Naive thymus-derived CD4-positive, alpha-beta T cell (primary cell): ENCODE measurements at regions not wholly inside any gene's neighbourhood (a gene's known extent, or its start where the extent isn't known, plus 50 kb on each side); places are given as distances from the start of the nearest gene placed in this dataset.

Experiments used
- ATAC-seq: fragments of 150-1000 bp; cut with Tn5 transposase; 2 replicates; pipeline ENCODE4 v1.10.0; 2021; ENCODE audit warnings: mild to moderate bottlenecking, moderate library complexity
- CTCF ChIA-PET: fragments of 350-600 bp; sonication (Branson Sonifier 250); formaldehyde crosslinking; loops from one replicate; lab custom pipeline; 2021; ENCODE audit warnings: antibody characterized with exemption; lab: Charles Lee
- POLR2A ChIA-PET: fragments of 350-600 bp; sonication (Branson Sonifier 250); formaldehyde crosslinking; loops from one replicate; lab custom pipeline; 2021; ENCODE audit warnings: antibody characterized with exemption, inconsistent platforms; lab: Charles Lee
- DNase-seq, 9 donors: peaks; one replicate each; pipeline versions ENCODE4 v3.0.0 to v3.0.0-alpha.2; 2020 to 2022; ENCODE audit warnings: mixed read lengths in 1 of 9
- H3K27ac ChIP-seq: one replicate; pipeline ENCODE4 v1.7.0; 2013; ENCODE audit warnings: mild to moderate bottlenecking, low read depth, low read length, moderate library complexity
- H3K27me3 ChIP-seq, 2 donors: one replicate each; pipeline ENCODE4 v1.7.0; 2013; ENCODE audit warnings: low read length in 2 of 2, mild to moderate bottlenecking in 2 of 2, moderate library complexity in 2 of 2; ENCODE audit not compliant: control insufficient read depth in 2 of 2, insufficient read depth in 2 of 2
- H3K36me3 ChIP-seq, 3 experiments: 1 replicate in 2 of 3; 2 replicates in 1 of 3; pipeline ENCODE4 v1.7.0; 2013; ENCODE audit warnings: low read length in 3 of 3, mild to moderate bottlenecking in 3 of 3, moderate library complexity in 1 of 3; ENCODE audit not compliant: insufficient read depth in 3 of 3, control insufficient read depth in 2 of 3
- H3K4me1 ChIP-seq, 2 donors: one replicate each; pipeline ENCODE4 v1.7.0; 2013; ENCODE audit warnings: low read length in 2 of 2, mild to moderate bottlenecking in 2 of 2, moderate library complexity in 1 of 2; ENCODE audit not compliant: control insufficient read depth in 2 of 2, insufficient read depth in 2 of 2
- H3K4me3 ChIP-seq: 2 replicates; pipeline ENCODE4 v1.7.0; 2013; ENCODE audit warnings: mild to moderate bottlenecking, low read length
- H3K9me3 ChIP-seq, 3 experiments: 1 replicate in 2 of 3; 2 replicates in 1 of 3; pipeline ENCODE4 v1.7.0; 2013; ENCODE audit warnings: low read length in 3 of 3; ENCODE audit not compliant: control insufficient read depth in 2 of 3
- H3K27ac Mint-ChIP-seq, 9 donors: one replicate each; pipeline ENCODE4 v1.8.0; 2020 to 2022; ENCODE audit warnings: mixed read lengths in 9 of 9, mild to moderate bottlenecking in 8 of 9, moderate library complexity in 5 of 9, inconsistent platforms in 2 of 9
- H3K27me3 Mint-ChIP-seq, 5 donors: one replicate each; pipeline ENCODE4 v1.8.0; 2021 to 2022; ENCODE audit warnings: mixed read lengths in 5 of 5, mild to moderate bottlenecking in 1 of 5
- H3K36me3 Mint-ChIP-seq, 5 donors: one replicate each; pipeline ENCODE4 v1.8.0; 2020 to 2022; ENCODE audit warnings: mixed read lengths in 5 of 5, mild to moderate bottlenecking in 3 of 5, inconsistent platforms in 1 of 5
- H3K4me1 Mint-ChIP-seq, 7 donors: one replicate each; pipeline ENCODE4 v1.8.0; 2020 to 2022; ENCODE audit warnings: mixed read lengths in 7 of 7, mild to moderate bottlenecking in 3 of 7, inconsistent platforms in 1 of 7
- H3K4me3 Mint-ChIP-seq, 10 donors: one replicate each; pipeline ENCODE4 v1.8.0; 2020 to 2022; ENCODE audit warnings: mild to moderate bottlenecking in 10 of 10, mixed read lengths in 10 of 10, moderate library complexity in 6 of 10, inconsistent platforms in 2 of 10
- H3K9me3 Mint-ChIP-seq, 11 donors: one replicate each; pipeline ENCODE4 v1.8.0; 2020 to 2022; ENCODE audit warnings: mixed read lengths in 11 of 11, mild to moderate bottlenecking in 4 of 11, inconsistent platforms in 1 of 11, moderate library complexity in 1 of 11
- intact Hi-C, 2 donors: fragments of 100-400 bp; cut with micrococcal nuclease; formaldehyde crosslinking; loops; one replicate each; pipeline ENCODE4 v1.15.1; 2023

- peaks cover 0 to 10% (median 0%) of the 10 kb centered on the region in 11 donors for H3K9me3 Mint-ChIP-seq
- H3K36me3 ChIP-seq, result no peaks in the 10 kb centered on the region
- peaks cover 0 to 15% (median 0%) of the 10 kb centered on the region in 5 donors for H3K27me3 Mint-ChIP-seq
- no peaks in the 10 kb centered on the region for H3K4me1 ChIP-seq
- peaks cover 0 to 4% (median 0%) of the 10 kb centered on the region in 5 donors for H3K36me3 Mint-ChIP-seq
- CTCF ChIA-PET, result no interaction called here
- ATAC-seq (no peak), DNase-seq (no peak)
- no peaks in the 10 kb centered on the region for H3K27me3 ChIP-seq
- H3K27ac ChIP-seq, result no peak overlapping the region
- H3K9me3 ChIP-seq, result no peaks in the 10 kb centered on the region
- intact Hi-C loops, result no loop called here
- H3K4me1 Mint-ChIP-seq, result peaks cover 0 to 7% (median 0%) of the 10 kb centered on the region in 7 donors
- no peak overlapping the region for H3K27ac Mint-ChIP-seq
- H3K4me3 Mint-ChIP-seq, result no peak overlapping the region
- POLR2A ChIA-PET, result no interaction called here
- no peak overlapping the region for H3K4me3 ChIP-seq
Measured at GRCh38 chr9:20082831-20083230, 294.0 kb upstream of the SLC24A2 start.

GRCh38 chr9:20082406-20082805 is 293.6 kb upstream of the SLC24A2 start:
- CTCF ChIA-PET, result no interaction called here
- DNase-seq, result no peak
- POLR2A ChIA-PET, result no interaction called here
- Mint-ChIP-seq H3K27ac (no peak overlapping the region), H3K4me3 (no peak overlapping the region), H3K9me3 (peaks cover 0 to 10% (median 0%) of the 10 kb centered on the region in 11 donors), H3K36me3 (peaks cover 0 to 2% (median 0%) of the 10 kb centered on the region in 5 donors), H3K4me1 (peaks cover 0 to 7% (median 0%) of the 10 kb centered on the region in 7 donors), H3K27me3 (peaks cover 0 to 18% (median 0%) of the 10 kb centered on the region in 5 donors)
- Histone ChIP-seq H3K27ac (no peak overlapping the region), H3K4me1 (no peaks in the 10 kb centered on the region), H3K9me3 (no peaks in the 10 kb centered on the region), H3K27me3 (no peaks in the 10 kb centered on the region), H3K36me3 (no peaks in the 10 kb centered on the region), H3K4me3 (no peak overlapping the region)
- ATAC-seq, result no peak
- intact Hi-C loops, result no loop called here

DNA sequence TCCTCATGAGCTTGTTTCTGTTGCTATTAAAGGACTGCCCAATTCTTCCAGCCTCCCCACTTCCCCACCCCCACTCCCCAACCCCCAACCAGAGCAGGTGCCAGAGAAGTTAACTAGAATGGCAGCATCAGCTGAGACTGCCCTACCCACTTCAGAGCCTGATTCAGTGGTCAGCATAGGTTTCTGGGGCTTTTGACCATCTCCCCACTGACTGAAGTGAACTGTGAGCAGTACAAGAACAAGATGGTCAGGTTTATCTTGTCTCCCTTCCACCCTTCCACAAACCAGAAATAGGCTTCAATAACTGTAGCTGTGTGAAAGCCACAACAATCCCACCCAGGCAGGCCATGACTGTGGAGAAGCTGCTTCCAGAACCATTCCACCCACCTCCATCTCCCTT is 289.4 kb upstream of the SLC24A2 start:
- Histone ChIP-seq H3K9me3 (no peaks in the 10 kb centered on the region), H3K4me3 (no peak overlapping the region), H3K27ac (no peak overlapping the region), H3K27me3 (no peaks in the 10 kb centered on the region), H3K4me1 (no peaks in the 10 kb centered on the region), H3K36me3 (no peaks in the 10 kb centered on the region)
- H3K4me1 Mint-ChIP-seq, result peaks cover 0 to 2% (median 0%) of the 10 kb centered on the region in 7 donors
- DNase-seq (no peak), ATAC-seq (no peak)
- H3K36me3 Mint-ChIP-seq, result peaks cover 0 to 2% (median 0%) of the 10 kb centered on the region in 5 donors
- ChIA-PET POLR2A (interaction anchor here (0.6 kb wide), 1 partner anchor 9 kb away, joined by 3 read pairs; no protein-coding TSS in a partner anchor), CTCF (interaction anchor here (0.6 kb wide), 1 partner anchor 1428 kb away, joined by 4 read pairs; no protein-coding TSS in a partner anchor)
- H3K27ac Mint-ChIP-seq, result no peak overlapping the region
- peaks cover 0 to 16% (median 0%) of the 10 kb centered on the region in 5 donors for H3K27me3 Mint-ChIP-seq
- intact Hi-C loops, result no loop called here
- H3K4me3 Mint-ChIP-seq, result no peak overlapping the region
- H3K9me3 Mint-ChIP-seq, result peaks cover 0 to 10% (median 1%) of the 10 kb centered on the region in 11 donors

DNA sequence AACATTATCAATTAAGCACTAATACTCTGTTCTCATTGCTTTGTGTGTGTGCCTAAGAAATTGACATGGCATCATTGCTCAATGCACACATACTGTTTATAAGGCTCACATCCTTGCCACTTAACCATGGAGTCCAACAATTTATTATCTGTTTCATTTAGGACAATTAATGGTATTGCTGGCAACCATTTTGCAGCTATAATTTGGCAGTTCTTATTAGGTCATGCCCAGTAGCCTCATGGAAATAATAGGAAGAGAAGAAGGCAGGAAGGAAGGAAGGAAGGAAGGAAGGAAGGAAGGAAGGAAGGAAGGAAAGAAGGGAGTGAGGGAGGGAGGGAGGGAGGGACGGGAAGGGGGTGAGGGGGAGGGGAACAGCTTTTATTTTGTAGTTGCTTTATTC is 285.5 kb upstream of the SLC24A2 start:
- ChIA-PET POLR2A (no interaction called here), CTCF (no interaction called here)
- Mint-ChIP-seq H3K4me1 (peaks cover 0 to 2% (median 0%) of the 10 kb centered on the region in 7 donors), H3K36me3 (no peaks in the 10 kb centered on the region), H3K27me3 (peaks cover 0 to 14% (median 0%) of the 10 kb centered on the region in 5 donors), H3K9me3 (peaks cover 0 to 6% (median 0%) of the 10 kb centered on the region in 11 donors), H3K27ac (no peak overlapping the region), H3K4me3 (no peak overlapping the region)
- H3K4me3 ChIP-seq, result no peak overlapping the region
- no peaks in the 10 kb centered on the region for H3K27me3 ChIP-seq
- H3K27ac ChIP-seq, result no peak overlapping the region
- DNase-seq (no peak), ATAC-seq (no peak)
- no peaks in the 10 kb centered on the region for H3K4me1 ChIP-seq
- no peaks in the 10 kb centered on the region for H3K9me3 ChIP-seq
- H3K36me3 ChIP-seq, result no peaks in the 10 kb centered on the region
- intact Hi-C loops, result no loop called here

DNA sequence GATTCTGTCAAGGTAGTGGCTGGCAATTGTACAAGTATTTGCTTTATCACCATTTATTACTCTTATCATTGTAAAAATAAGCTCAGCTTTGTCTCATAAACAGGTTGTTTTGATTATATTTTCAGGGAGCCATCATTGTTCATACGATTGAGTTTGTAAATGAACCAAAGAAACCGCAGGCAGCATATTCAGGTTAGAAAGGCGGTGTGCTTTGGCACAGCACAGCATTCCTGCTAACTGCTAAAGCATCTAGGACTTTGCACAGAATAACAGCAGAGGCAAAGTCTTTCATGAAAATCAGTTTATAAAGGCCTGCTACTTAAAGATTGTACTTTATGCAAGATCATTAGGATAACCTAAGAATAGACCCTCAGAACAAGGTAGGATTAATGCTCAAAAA is 281.5 kb upstream of the SLC24A2 start:
- Histone ChIP-seq H3K27me3 (no peaks in the 10 kb centered on the region), H3K27ac (no peak overlapping the region), H3K4me1 (no peaks in the 10 kb centered on the region), H3K36me3 (no peaks in the 10 kb centered on the region), H3K9me3 (no peaks in the 10 kb centered on the region), H3K4me3 (no peak overlapping the region)
- intact Hi-C loops, result no loop called here
- POLR2A ChIA-PET, result no interaction called here
- Mint-ChIP-seq H3K27ac (no peak overlapping the region), H3K4me1 (peaks cover 4 to 21% (median 12%) of the 10 kb centered on the region in 7 donors), H3K4me3 (no peak overlapping the region), H3K36me3 (peaks cover 0 to 3% (median 0%) of the 10 kb centered on the region in 5 donors), H3K9me3 (peaks cover 0 to 8% (median 0%) of the 10 kb centered on the region in 11 donors), H3K27me3 (peaks cover 0 to 12% (median 0%) of the 10 kb centered on the region in 5 donors)
- no peak for DNase-seq
- no peak for ATAC-seq
- CTCF ChIA-PET, result no interaction called here

DNA sequence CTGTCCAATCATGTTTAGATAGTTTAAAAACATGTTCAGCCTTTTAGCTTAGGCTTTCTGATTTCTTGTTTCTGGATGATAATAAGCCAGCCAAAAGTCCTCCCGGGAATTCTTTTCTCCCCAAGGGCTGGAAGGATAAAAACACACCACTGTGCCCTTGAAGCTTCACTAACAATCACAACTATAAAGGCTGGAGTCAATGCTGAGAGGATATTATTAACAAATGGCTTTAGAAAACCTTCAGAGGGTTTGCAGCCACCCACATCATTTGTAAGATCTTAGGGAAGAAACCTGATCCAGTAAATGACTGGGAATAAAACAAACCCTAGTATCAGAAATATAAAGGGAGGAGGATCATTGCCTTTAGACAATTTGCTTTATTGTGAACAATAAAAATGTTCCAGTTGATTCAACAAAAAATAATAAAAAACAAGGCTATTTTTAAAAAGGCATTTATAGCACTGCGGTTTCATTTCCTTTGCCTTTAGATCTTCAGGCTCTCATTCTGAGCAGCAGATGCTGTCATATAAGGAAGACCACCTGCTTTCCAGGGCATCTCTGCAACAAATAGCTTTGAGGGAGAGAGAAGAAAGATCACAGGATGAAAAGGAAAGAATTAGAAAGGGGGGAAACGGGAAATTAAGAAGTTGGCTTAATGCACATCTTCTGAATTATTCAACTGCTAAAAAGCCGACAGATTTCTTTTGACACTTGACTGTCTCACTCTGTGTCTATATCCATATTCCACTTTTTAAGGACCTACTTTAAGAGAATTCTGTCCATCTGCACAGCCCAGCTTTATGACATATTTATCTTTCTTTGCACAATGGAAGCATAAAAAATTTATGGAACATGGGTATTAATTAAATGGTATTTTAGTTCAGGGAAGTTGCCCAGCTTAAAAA is 277.2 kb upstream of the SLC24A2 start:
- ATAC-seq, result no peak
- ChIA-PET POLR2A (no interaction called here), CTCF (no interaction called here)
- Histone ChIP-seq H3K4me1 (no peaks in the 10 kb centered on the region), H3K36me3 (no peaks in the 10 kb centered on the region), H3K4me3 (no peak overlapping the region), H3K27ac (no peak overlapping the region), H3K27me3 (no peaks in the 10 kb centered on the region), H3K9me3 (no peaks in the 10 kb centered on the region)
- Mint-ChIP-seq H3K9me3 (peaks cover 0 to 4% (median 0%) of the 10 kb centered on the region in 11 donors), H3K27me3 (peaks cover 0 to 11% (median 0%) of the 10 kb centered on the region in 5 donors), H3K4me3 (peak overlapping the region in 2 of 10 donors; percentile 20 to 27), H3K36me3 (peaks cover 0 to 3% (median 0%) of the 10 kb centered on the region in 5 donors), H3K27ac (peak overlapping the region in 1 of 9 donors; percentile 10), H3K4me1 (peaks cover 5 to 29% (median 21%) of the 10 kb centered on the region in 7 donors)
- no peak for DNase-seq
- intact Hi-C loops, result no loop called here
